Lower leg skin (tissue), 3 donors: ENCODE measurements at regions not wholly inside any gene's neighbourhood (a gene's known extent, or its start where the extent isn't known, plus 50 kb on each side); places are given as distances from the start of the nearest gene placed in this dataset.

ENCODE experiments used
- POLR2A ChIP-seq, 2 donors: fragments of 450-650 bp; IDR thresholded peaks; one replicate each; pipeline ENCODE4 v1.6.1; 2016 to 2017; ENCODE audit warnings: antibody characterized with exemption in 2 of 2, mild to moderate bottlenecking in 1 of 2, moderate library complexity in 1 of 2
- TF ChIP-seq, protein P1 (sequence below), 3 donors: fragments of 450-650 bp; IDR thresholded peaks; one replicate each; pipeline ENCODE4 v1.5.1; 2016; ENCODE audit warnings: antibody characterized with exemption in 3 of 3, mild to moderate bottlenecking in 3 of 3, moderate library complexity in 2 of 3

DNA sequence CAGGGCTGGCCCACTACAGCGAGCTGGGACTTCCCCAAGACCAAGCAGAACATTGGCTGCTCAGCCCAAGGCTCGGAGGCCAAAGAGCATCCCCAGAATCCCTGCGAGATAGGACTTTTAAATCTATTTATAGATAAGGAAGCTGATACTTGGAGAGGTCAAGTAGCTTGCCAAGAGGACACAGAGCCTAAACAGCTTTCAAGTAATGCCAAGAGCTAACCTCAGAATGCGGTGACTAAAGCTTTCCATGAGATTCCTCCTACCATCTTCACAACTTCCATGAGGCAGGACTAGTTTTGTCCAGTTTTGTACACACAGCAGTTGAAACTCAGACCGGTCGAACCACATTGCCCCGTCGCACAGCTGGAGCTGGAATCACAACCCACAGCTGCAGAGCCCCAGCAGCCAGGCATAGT is 168.1 kb upstream of the TOP1 start:
- TF ChIP-seq POLR2A (IDR thresholded peaks at IDR 0.05), result no peak
- TF ChIP-seq, protein P1, sequence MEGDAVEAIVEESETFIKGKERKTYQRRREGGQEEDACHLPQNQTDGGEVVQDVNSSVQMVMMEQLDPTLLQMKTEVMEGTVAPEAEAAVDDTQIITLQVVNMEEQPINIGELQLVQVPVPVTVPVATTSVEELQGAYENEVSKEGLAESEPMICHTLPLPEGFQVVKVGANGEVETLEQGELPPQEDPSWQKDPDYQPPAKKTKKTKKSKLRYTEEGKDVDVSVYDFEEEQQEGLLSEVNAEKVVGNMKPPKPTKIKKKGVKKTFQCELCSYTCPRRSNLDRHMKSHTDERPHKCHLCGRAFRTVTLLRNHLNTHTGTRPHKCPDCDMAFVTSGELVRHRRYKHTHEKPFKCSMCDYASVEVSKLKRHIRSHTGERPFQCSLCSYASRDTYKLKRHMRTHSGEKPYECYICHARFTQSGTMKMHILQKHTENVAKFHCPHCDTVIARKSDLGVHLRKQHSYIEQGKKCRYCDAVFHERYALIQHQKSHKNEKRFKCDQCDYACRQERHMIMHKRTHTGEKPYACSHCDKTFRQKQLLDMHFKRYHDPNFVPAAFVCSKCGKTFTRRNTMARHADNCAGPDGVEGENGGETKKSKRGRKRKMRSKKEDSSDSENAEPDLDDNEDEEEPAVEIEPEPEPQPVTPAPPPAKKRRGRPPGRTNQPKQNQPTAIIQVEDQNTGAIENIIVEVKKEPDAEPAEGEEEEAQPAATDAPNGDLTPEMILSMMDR (IDR thresholded peaks at IDR 0.05), result no peak
